Duodenal mucosa (tissue), 2 donors: ENCODE measurements at regions not wholly inside any gene's neighbourhood (a gene's known extent, or its start where the extent isn't known, plus 50 kb on each side); places are given as distances from the start of the nearest gene placed in this dataset.

Experiments used
- H3K27ac ChIP-seq: one replicate; pipeline ENCODE4 v1.7.0; 2013; ENCODE audit warnings: low read depth, low read length
- H3K27me3 ChIP-seq, 2 donors: one replicate each; pipeline ENCODE4 v1.7.0; 2013; ENCODE audit warnings: low read length in 2 of 2, control low read depth in 1 of 2; ENCODE audit not compliant: insufficient read depth in 2 of 2, control insufficient read depth in 1 of 2
- H3K36me3 ChIP-seq, 2 donors: one replicate each; pipeline ENCODE4 v1.7.0; 2013; ENCODE audit warnings: low read length in 2 of 2, control low read depth in 1 of 2; ENCODE audit not compliant: insufficient read depth in 2 of 2, control insufficient read depth in 1 of 2
- H3K4me1 ChIP-seq, 2 donors: one replicate each; pipeline ENCODE4 v1.7.0; 2013; ENCODE audit warnings: low read length in 2 of 2, control low read depth in 1 of 2; ENCODE audit not compliant: insufficient read depth in 2 of 2, control insufficient read depth in 1 of 2
- H3K4me3 ChIP-seq, 2 donors: one replicate each; pipeline ENCODE4 v1.7.0; 2013; ENCODE audit warnings: low read length in 2 of 2, low read depth in 1 of 2
- H3K9ac ChIP-seq, 2 donors: one replicate each; pipeline ENCODE4 v1.7.0; 2013; ENCODE audit warnings: low read length in 2 of 2, low read depth in 1 of 2
- H3K9me3 ChIP-seq, 2 donors: one replicate each; pipeline ENCODE4 v1.7.0; 2013; ENCODE audit warnings: low read length in 2 of 2, control low read depth in 1 of 2; ENCODE audit not compliant: control insufficient read depth in 1 of 2

DNA sequence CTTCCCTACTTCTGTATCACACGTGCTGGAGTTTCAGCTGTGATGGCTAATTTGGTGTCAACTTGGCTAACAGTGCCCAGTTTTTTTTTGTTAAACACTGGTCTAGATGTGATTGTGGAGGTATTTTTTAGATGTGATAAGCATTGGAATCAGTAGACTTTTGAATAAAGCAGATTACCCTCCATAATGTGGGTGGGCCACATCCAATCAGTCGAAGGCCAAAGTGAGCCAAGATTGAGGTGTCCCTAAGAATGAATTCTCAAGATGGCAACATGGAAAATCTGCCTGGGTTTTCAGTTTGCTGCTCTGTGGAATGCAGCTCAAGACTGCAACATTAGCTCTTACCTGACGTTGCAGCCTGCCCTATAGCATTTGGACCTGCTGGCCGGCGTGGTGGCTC, 68.8 kb upstream of the AGBL1 start:
- H3K36me3 ChIP-seq, result no peaks in the 10 kb centered on the region
- no peak overlapping the region for H3K4me3 ChIP-seq
- no peaks in the 10 kb centered on the region for H3K27me3 ChIP-seq
- H3K9ac ChIP-seq, result no peak overlapping the region
- H3K4me1 ChIP-seq, result no peaks in the 10 kb centered on the region
- no peaks in the 10 kb centered on the region for H3K9me3 ChIP-seq
- no peak overlapping the region for H3K27ac ChIP-seq

DNA sequence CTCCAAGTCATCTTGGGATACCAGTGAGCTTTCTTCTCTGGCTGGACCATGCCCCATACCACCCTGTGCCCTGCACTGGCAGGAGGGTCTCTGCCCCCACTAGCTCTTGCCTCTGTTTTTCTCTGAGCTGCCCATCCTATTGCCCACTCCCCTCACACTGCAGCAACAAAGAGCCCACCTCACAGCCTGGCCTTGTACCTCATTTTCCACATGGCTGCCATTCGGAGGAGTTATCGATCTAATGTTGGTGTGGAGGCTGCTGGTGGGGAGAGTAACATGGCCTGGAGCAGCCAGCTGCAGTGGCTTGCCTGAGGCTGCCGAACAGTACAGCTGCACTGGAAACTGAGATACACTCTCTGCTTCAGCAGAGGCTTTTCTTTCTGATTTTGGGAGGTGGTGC, 65.7 kb upstream of the AGBL1 start:
- H3K9me3 ChIP-seq, result no peaks in the 10 kb centered on the region
- H3K27ac ChIP-seq, result no peak overlapping the region
- H3K9ac ChIP-seq, result no peak overlapping the region
- no peaks in the 10 kb centered on the region for H3K4me1 ChIP-seq
- H3K27me3 ChIP-seq, result no peaks in the 10 kb centered on the region
- H3K4me3 ChIP-seq, result no peak overlapping the region
- no peaks in the 10 kb centered on the region for H3K36me3 ChIP-seq

DNA sequence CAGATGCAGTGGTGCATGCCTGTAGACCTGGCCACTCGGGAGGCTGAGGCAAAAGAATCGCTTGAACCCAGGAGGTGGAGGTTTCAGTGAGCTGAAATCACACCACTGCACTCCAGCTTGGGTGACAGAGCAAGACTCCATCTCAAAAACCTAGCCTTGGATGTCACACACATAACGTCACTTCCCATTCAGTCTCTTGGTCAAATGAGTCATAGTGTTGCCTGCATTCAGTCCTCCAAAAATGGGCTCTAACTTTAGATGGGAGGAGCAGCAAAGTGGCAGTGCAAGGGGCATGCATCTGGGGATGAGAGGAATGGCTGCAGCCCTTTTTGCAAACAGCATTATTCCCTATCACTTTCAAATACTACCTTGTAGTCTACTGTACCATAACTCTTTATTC, 62.9 kb upstream of the AGBL1 start:
- Histone ChIP-seq H3K9me3 (no peaks in the 10 kb centered on the region), H3K36me3 (no peaks in the 10 kb centered on the region), H3K9ac (no peak overlapping the region), H3K27me3 (no peaks in the 10 kb centered on the region), H3K27ac (no peak overlapping the region), H3K4me1 (peaks cover 0 to 3% of the 10 kb centered on the region in 2 donors), H3K4me3 (no peak overlapping the region)

DNA sequence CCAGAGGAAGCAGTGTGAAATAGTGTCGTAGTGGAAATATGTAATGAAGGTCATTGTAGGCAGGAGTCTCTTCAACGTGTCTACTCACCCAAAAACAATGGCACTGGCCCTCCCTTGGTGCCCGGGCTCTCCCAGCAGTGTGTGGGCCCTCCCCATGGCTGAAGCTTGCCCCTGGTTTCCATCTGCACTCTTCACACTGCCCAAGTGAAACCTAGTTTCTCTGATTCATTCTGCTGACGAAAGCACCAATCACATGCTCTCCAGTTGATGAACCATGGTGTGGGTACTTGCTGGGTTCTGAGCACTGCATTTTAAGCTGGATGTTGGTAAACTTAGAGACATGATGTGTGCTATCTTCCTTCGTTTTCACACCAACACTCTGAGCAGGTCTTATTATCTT, 61.0 kb upstream of the AGBL1 start:
- Histone ChIP-seq H3K9me3 (no peaks in the 10 kb centered on the region), H3K27me3 (no peaks in the 10 kb centered on the region), H3K9ac (no peak overlapping the region), H3K4me3 (no peak overlapping the region), H3K4me1 (peaks cover 0 to 5% of the 10 kb centered on the region in 2 donors), H3K27ac (no peak overlapping the region), H3K36me3 (no peaks in the 10 kb centered on the region)

DNA sequence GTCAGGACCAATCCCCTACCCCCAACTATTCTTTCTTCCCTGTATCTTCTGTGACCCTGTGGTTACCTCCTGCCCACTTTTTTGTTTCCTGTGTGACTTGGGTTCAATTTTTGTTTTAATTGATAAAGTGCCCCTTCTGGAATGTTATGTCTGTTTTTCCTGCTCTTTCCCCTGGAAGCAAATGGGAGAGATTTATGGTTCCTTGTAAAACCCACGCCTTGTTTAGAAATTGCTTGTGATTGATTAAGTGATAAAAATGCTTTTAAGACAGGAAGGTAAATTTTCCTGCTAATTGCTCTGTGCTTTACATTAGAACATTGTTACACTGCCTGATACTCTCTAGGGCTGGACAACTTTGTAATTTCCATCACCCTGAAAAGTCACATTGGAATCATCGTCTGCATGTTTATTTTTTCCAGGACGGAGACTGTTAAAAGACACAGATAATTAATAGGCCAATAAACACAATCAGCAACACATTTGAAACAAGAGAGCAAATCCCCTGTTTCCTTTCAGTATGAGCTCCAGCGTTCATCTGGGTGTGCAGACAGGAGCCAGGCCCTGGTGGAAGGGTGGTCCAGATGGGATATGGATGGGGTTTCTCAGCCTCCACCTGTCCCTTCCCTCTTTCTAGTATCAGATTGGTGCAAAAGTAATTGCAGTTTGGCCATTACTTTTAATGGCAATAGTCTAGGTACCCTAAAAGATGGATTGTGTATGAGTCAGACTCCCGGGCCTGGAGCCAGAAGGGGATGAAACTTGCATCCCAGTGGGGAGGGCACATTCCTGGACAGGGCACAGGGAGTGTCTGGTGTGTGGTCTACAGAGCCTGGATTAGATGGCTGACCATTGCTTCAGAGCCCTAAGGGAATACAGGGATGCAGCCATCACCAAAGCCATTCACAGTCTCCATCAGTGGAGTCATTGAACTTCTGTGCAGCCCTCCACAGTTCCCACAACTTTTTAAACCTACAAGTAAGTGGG, 58.1 kb upstream of the AGBL1 start:
- Histone ChIP-seq H3K27me3 (no peaks in the 10 kb centered on the region), H3K9ac (no peak overlapping the region), H3K27ac (no peak overlapping the region), H3K4me1 (peaks cover 0 to 5% of the 10 kb centered on the region in 2 donors), H3K9me3 (no peaks in the 10 kb centered on the region), H3K4me3 (no peak overlapping the region), H3K36me3 (no peaks in the 10 kb centered on the region)

DNA sequence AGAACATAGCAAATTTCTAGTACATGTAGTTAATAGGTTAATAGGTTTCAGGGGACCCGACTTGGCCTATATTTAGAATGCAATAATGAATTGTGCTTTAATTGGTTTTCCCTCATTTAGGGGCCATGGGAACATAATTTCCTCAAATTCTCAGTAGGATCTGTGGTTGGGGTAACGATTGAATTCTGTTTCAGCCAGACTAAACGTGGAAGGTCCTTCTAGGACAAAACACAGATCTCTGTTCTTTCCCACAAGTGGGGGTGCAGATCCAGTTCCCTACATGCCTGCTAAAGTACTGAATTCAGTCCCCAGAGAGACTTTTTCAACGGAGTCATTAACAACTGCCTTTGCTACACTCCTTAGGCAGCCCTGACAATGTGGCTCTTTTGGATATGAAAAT, 50.7 kb upstream of the AGBL1 start:
- Histone ChIP-seq H3K27me3 (no peaks in the 10 kb centered on the region), H3K4me3 (no peak overlapping the region), H3K4me1 (no peaks in the 10 kb centered on the region), H3K9ac (no peak overlapping the region), H3K27ac (no peak overlapping the region), H3K36me3 (no peaks in the 10 kb centered on the region), H3K9me3 (no peaks in the 10 kb centered on the region)
